ENCODE measurements at regions not wholly inside any gene's neighbourhood (a gene's known extent, or its start where the extent isn't known, plus 50 kb on each side); places are given as distances from the start of the nearest gene placed in this dataset.
"Not testable (repeated sequence)": the region's sequence is repeated elsewhere in the genome, so short reads cannot be mapped to it uniquely, and the experiment has no call there.

GRCh38 chr16:27628241-27628942 lies 78.4 kb downstream of the KATNIP start:
- Histone ChIP-seq H3K9ac (ENCODE audit: low read length) (no peak overlapping the region), H3K9me3 (ENCODE audit: control insufficient read depth in 1 of 2, insufficient read depth in 1 of 2, low read depth in 1 of 2, low read length in 2 of 2) (no peaks in the 10 kb centered on the region), H2AFZ (ENCODE audit: low read depth, low read length, poor library complexity, severe bottlenecking) (no peak overlapping the region), H3K9me2 (ENCODE audit: insufficient read depth) (no peaks in the 10 kb centered on the region), H4K20me1 (ENCODE audit: insufficient read depth) (no peaks in the 10 kb centered on the region), H3K4me2 (ENCODE audit: low read length) (no peak overlapping the region), H3K36me3 (ENCODE audit: control insufficient read depth in 1 of 2, insufficient read depth in 2 of 2, low read length in 2 of 2) (no peaks in the 10 kb centered on the region), H3K4me3 (replicated peaks in 1 of 2; ENCODE audit: low read depth in 1 of 2, low read length in 2 of 2) (no peak overlapping the region), H3K79me2 (ENCODE audit: insufficient read depth, low read length) (no peaks in the 10 kb centered on the region), H3K27me3 (ENCODE audit: insufficient read depth, low read length) (no peaks in the 10 kb centered on the region), H3K27ac (ENCODE audit: low read depth, low read length) (no peak overlapping the region), H3K4me1 (ENCODE audit: control insufficient read depth in 1 of 2, insufficient read depth in 2 of 2, low read length in 2 of 2) (no peaks in the 10 kb centered on the region)
- CTCF ChIA-PET = interaction anchor here (1.0 to 3.4 kb wide), 2 partner anchors 11 to 14 kb away, joined by 3 to 10 read pairs; no protein-coding TSS in a partner anchor
- TF ChIP-seq SP1 (IDR thresholded peaks at IDR 0.05; ENCODE audit: low read depth) (no peak), ZNF274 (IDR thresholded peaks at IDR 0.05; ENCODE audit: low read depth, low read length) (no peak), CEBPB (IDR thresholded peaks at IDR 0.05; ENCODE audit: low read depth) (no peak), ELF1 (IDR thresholded peaks at IDR 0.05; ENCODE audit: borderline replicate concordance, low read depth) (no peak), FOSL1 (IDR thresholded peaks at IDR 0.05; ENCODE audit: low read depth) (no peak), EZH2phosphoT487 (IDR thresholded peaks at IDR 0.05; ENCODE audit: borderline replicate concordance) (no peak), EGR1 (IDR thresholded peaks at IDR 0.05; ENCODE audit: low read depth) (no peak)
- POLR2A ChIA-PET = no interaction called here
- RAD21 ChIA-PET (ENCODE audit: low non-redundant PET in 1 of 2, low total read pairs in 2 of 2, uncharacterized antibody in 2 of 2, unreplicated experiment in 2 of 2) = no interaction called here
- BruUV-seq (replicated peaks) = no TSS peak
- intact Hi-C loops (cut with micrococcal nuclease) = no loop called here
- ATAC-seq (no peak), DNase-seq (ENCODE audit: low read depth, low spot score) (no peak)

GRCh38 chr16:27628943-27629462 lies 79.1 kb downstream of the KATNIP start:
- H3K79me2 ChIP-seq (ENCODE audit: insufficient read depth, low read length); BruUV-seq (replicated peaks); ATAC-seq; H3K36me3 ChIP-seq (ENCODE audit: control insufficient read depth in 1 of 2, insufficient read depth in 2 of 2, low read length in 2 of 2); H3K27ac ChIP-seq (ENCODE audit: low read depth, low read length); H3K4me3 ChIP-seq (replicated peaks in 1 of 2; ENCODE audit: low read depth in 1 of 2, low read length in 2 of 2); H3K9me2 ChIP-seq (ENCODE audit: insufficient read depth); H3K9ac ChIP-seq (ENCODE audit: low read length); DNase-seq (ENCODE audit: low read depth, low spot score); H3K4me1 ChIP-seq (ENCODE audit: control insufficient read depth in 1 of 2, insufficient read depth in 2 of 2, low read length in 2 of 2); H4K20me1 ChIP-seq (ENCODE audit: insufficient read depth); POLR2A ChIA-PET; H3K4me2 ChIP-seq (ENCODE audit: low read length); H2AFZ ChIP-seq (ENCODE audit: low read depth, low read length, poor library complexity, severe bottlenecking); H3K27me3 ChIP-seq (ENCODE audit: insufficient read depth, low read length); intact Hi-C loops (cut with micrococcal nuclease); RAD21 ChIA-PET (ENCODE audit: low non-redundant PET in 1 of 2, low total read pairs in 2 of 2, uncharacterized antibody in 2 of 2, unreplicated experiment in 2 of 2); H3K9me3 ChIP-seq (ENCODE audit: control insufficient read depth in 1 of 2, insufficient read depth in 1 of 2, low read depth in 1 of 2, low read length in 2 of 2): not testable (repeated sequence)
- CTCF ChIA-PET = interaction anchor here (1.0 to 3.4 kb wide), 2 partner anchors 11 to 14 kb away, joined by 3 to 10 read pairs; no protein-coding TSS in a partner anchor
